ENCODE measurements at regions not wholly inside any gene's neighbourhood (a gene's known extent, or its start where the extent isn't known, plus 50 kb on each side); places are given as distances from the start of the nearest gene placed in this dataset.
A peak's percentile ranks its signal among the peaks of the same experiment; 100 is the strongest.

- ChIA-PET POLR2A (ENCODE audit: unreplicated experiment) (interaction anchor here (0.6 kb wide), 1 partner anchor 99 kb away, joined by 3 read pairs; no protein-coding TSS in a partner anchor), CTCF (no interaction called here)
- H3K36me3 ChIP-seq (ENCODE audit: low read depth, low read length): no peaks in the 10 kb centered on the region
- no peaks in the 10 kb centered on the region for H4K20me1 ChIP-seq (ENCODE audit: low read length)
- no TSS peak for BruUV-seq (replicated peaks)
- TF ChIP-seq CTCF (conservative IDR thresholded peaks at IDR 0.05; ENCODE audit: low read depth, low read length): no peak
- TF ChIP-seq EZH2 (IDR thresholded peaks at IDR 0.05; ENCODE audit: low read length, unreplicated experiment): no peak
- H3K9ac ChIP-seq (ENCODE audit: low read length): peak overlapping the region; percentile 51; the same call in 1 of the 2 replicates
- intact Hi-C loops (cut with micrococcal nuclease): no loop called here
- H3K9me2 ChIP-seq (replicated peaks; ENCODE audit: low read length): no peaks in the 10 kb centered on the region
- ATAC-seq (peak; percentile 70), DNase-seq (peak; percentile 88)
- H3K4me3 ChIP-seq (ENCODE audit: low read length): no peak overlapping the region
- peak overlapping the region; percentile 29 for H3K4me2 ChIP-seq (ENCODE audit: low read length)
- peak overlapping the region; percentile 85 for H3K27ac ChIP-seq (ENCODE audit: low read length)
- H3K9me3 ChIP-seq (ENCODE audit: low read length): no peaks in the 10 kb centered on the region
- H3K79me2 ChIP-seq (ENCODE audit: low read length): no peaks in the 10 kb centered on the region
- H3K27me3 ChIP-seq (ENCODE audit: low read length): no peaks in the 10 kb centered on the region
- H3K4me1 ChIP-seq (ENCODE audit: insufficient read depth, low read length): peaks cover 21% of the 10 kb centered on the region
- H3F3A ChIP-seq (ENCODE audit: low read length, unreplicated experiment): no peaks in the 10 kb centered on the region
- H2AFZ ChIP-seq (ENCODE audit: low read length): no peak overlapping the region
Observed at GRCh38 chr3:46089237-46090011, 62.1 kb upstream of the XCR1 start.

- TF ChIP-seq CTCF (conservative IDR thresholded peaks at IDR 0.05; ENCODE audit: low read depth, low read length) (peak; percentile 69), EZH2 (IDR thresholded peaks at IDR 0.05; ENCODE audit: low read length, unreplicated experiment) (no peak)
- H3F3A ChIP-seq (ENCODE audit: low read length, unreplicated experiment): peaks cover 6% of the 10 kb centered on the region
- no peaks in the 10 kb centered on the region for H3K36me3 ChIP-seq (ENCODE audit: low read depth, low read length)
- H2AFZ ChIP-seq (ENCODE audit: low read length): no peak overlapping the region
- H4K20me1 ChIP-seq (ENCODE audit: low read length): no peaks in the 10 kb centered on the region
- peak; percentile 62 for ATAC-seq
- intact Hi-C loops (cut with micrococcal nuclease): loop anchor here (1.0 kb wide), 4 partner anchors 120 to 290 kb away; partner anchors contain the start of gene CCR1
- no peaks in the 10 kb centered on the region for H3K27me3 ChIP-seq (ENCODE audit: low read length)
- CTCF ChIA-PET: no interaction called here
- no peak overlapping the region for H3K27ac ChIP-seq (ENCODE audit: low read length)
- no peaks in the 10 kb centered on the region for H3K9me3 ChIP-seq (ENCODE audit: low read length)
- no peak overlapping the region for H3K9ac ChIP-seq (ENCODE audit: low read length)
- H3K79me2 ChIP-seq (ENCODE audit: low read length): no peaks in the 10 kb centered on the region
- H3K4me1 ChIP-seq (ENCODE audit: insufficient read depth, low read length): peaks cover 36% of the 10 kb centered on the region
- peak; percentile 68 for DNase-seq
- BruUV-seq (replicated peaks): no TSS peak
- no peak overlapping the region for H3K4me3 ChIP-seq (ENCODE audit: low read length)
- H3K9me2 ChIP-seq (replicated peaks; ENCODE audit: low read length): no peaks in the 10 kb centered on the region
- POLR2A ChIA-PET (ENCODE audit: unreplicated experiment): no interaction called here
- H3K4me2 ChIP-seq (ENCODE audit: low read length): no peak overlapping the region
Observed at GRCh38 chr3:46087871-46088270, 60.6 kb upstream of the XCR1 start.

GRCh38 chr3:46086986-46087385 is 59.7 kb upstream of the XCR1 start:
- Histone ChIP-seq H3F3A (ENCODE audit: low read length, unreplicated experiment) (peaks cover 6% of the 10 kb centered on the region), H3K79me2 (ENCODE audit: low read length) (no peaks in the 10 kb centered on the region), H4K20me1 (ENCODE audit: low read length) (no peaks in the 10 kb centered on the region), H3K27me3 (ENCODE audit: low read length) (no peaks in the 10 kb centered on the region), H3K9me2 (replicated peaks; ENCODE audit: low read length) (no peaks in the 10 kb centered on the region), H3K9ac (ENCODE audit: low read length) (no peak overlapping the region), H2AFZ (ENCODE audit: low read length) (no peak overlapping the region), H3K36me3 (ENCODE audit: low read depth, low read length) (no peaks in the 10 kb centered on the region), H3K4me2 (ENCODE audit: low read length) (no peak overlapping the region), H3K9me3 (ENCODE audit: low read length) (no peaks in the 10 kb centered on the region), H3K27ac (ENCODE audit: low read length) (no peak overlapping the region), H3K4me3 (ENCODE audit: low read length) (no peak overlapping the region), H3K4me1 (ENCODE audit: insufficient read depth, low read length) (peaks cover 44% of the 10 kb centered on the region)
- ATAC-seq (no peak), DNase-seq (no peak)
- TF ChIP-seq EZH2phosphoT487 (IDR thresholded peaks at IDR 0.05; ENCODE audit: borderline replicate concordance, low read length): no peak
- no peak for TF ChIP-seq CTCF (conservative IDR thresholded peaks at IDR 0.05; ENCODE audit: low read depth, low read length)
- TF ChIP-seq EZH2 (IDR thresholded peaks at IDR 0.05; ENCODE audit: low read length, unreplicated experiment): no peak
- intact Hi-C loops (cut with micrococcal nuclease): no loop called here
- ChIA-PET POLR2A (ENCODE audit: unreplicated experiment) (no interaction called here), CTCF (interaction anchor here (0.7 kb wide), 1 partner anchor 283 kb away, joined by 5 read pairs; no protein-coding TSS in a partner anchor)
- BruUV-seq (replicated peaks): no TSS peak
